Adrenal gland (tissue), 9 donors: ENCODE measurements at regions not wholly inside any gene's neighbourhood (a gene's known extent, or its start where the extent isn't known, plus 50 kb on each side); places are given as distances from the start of the nearest gene placed in this dataset.

Experiments used
- DNase-seq, 7 donors: peaks; one replicate each; pipeline ENCODE4 v3.0.0-alpha.2; 2019 to 2020
- H3K27ac ChIP-seq, 5 donors: fragments of 200-600 bp; sonication (generic) in 4 of 5; 1 replicate in 3 of 5; 2 replicates in 2 of 5; pipeline versions ENCODE4 v1.5.1 to v1.8.0; 2016 to 2020; ENCODE audit warnings: mild to moderate bottlenecking in 1 of 5
- H3K27me3 ChIP-seq: fragments of 200-600 bp; 2 replicates; pipeline ENCODE4 v1.8.0; 2021
- H3K36me3 ChIP-seq, 2 donors: fragments of 200-600 bp; replicated peaks in 1 of 2; 1 replicate in 1 of 2; 2 replicates in 1 of 2; pipeline versions ENCODE4 v1.5.1 to v1.8.0; 2018 to 2022
- H3K4me1 ChIP-seq, 2 donors: fragments of 200-600 bp; replicated peaks in 1 of 2; 1 replicate in 1 of 2; 2 replicates in 1 of 2; pipeline versions ENCODE4 v1.5.1 to v1.8.0; 2018 to 2021
- H3K4me3 ChIP-seq, 4 donors: fragments of 200-600 bp; sonication (generic) in 3 of 4; one replicate each; pipeline ENCODE4 v1.5.1; 2016 to 2018
- H3K9me3 ChIP-seq, 3 donors: fragments of 200-600 bp; sonication (generic) in 1 of 3; replicated peaks in 1 of 3; 1 replicate in 2 of 3; 2 replicates in 1 of 3; pipeline versions ENCODE4 v1.5.1 to v1.8.0; 2016 to 2021
- POLR2A ChIP-seq, 2 donors: fragments of 450-650 bp; IDR thresholded peaks; one replicate each; pipeline ENCODE4 v1.6.1; 2017; ENCODE audit warnings: antibody characterized with exemption in 2 of 2, mild to moderate bottlenecking in 2 of 2, moderate library complexity in 1 of 2
- WGBS, 4 donors: extraction: QIAGEN DNeasy Blood & Tissue Kit in 2 of 4; methylation state at CpG; one replicate each; pipeline versions ENCODE4 v1.1.5 to v1.1.7; 2013 to 2017; 5-methylcytosine and 5-hydroxymethylcytosine counted together
- intact Hi-C, 2 donors: fragments of 100-400 bp; cut with DNase I; formaldehyde crosslinking; loops; one replicate each; pipeline versions ENCODE4 v1.14.1 to v1.15.0; 2022 to 2023
- TF ChIP-seq, protein P1 (sequence below), 6 experiments: fragments of 450-650 bp in 4 of 6; fragments of 200-600 bp in 2 of 6; sonication (generic) in 1 of 6; IDR thresholded peaks; 1 replicate in 5 of 6; 2 replicates in 1 of 6; pipeline versions ENCODE4 v1.5.1 to v1.8.0; 2016 to 2021; ENCODE audit warnings: antibody characterized with exemption in 6 of 6, mild to moderate bottlenecking in 2 of 6, moderate library complexity in 1 of 6
- donor health status: healthy with polysubstance abuse.
- donor health status: Bipolar disorder and iron deficiency.
- donor health status: DM: yes; HTN: yes; CAD: no.
- donor health status: DM: no; HTN: no; CAD: no.
- donor health status: DM: no; HTN: no; CAD: no.

DNA sequence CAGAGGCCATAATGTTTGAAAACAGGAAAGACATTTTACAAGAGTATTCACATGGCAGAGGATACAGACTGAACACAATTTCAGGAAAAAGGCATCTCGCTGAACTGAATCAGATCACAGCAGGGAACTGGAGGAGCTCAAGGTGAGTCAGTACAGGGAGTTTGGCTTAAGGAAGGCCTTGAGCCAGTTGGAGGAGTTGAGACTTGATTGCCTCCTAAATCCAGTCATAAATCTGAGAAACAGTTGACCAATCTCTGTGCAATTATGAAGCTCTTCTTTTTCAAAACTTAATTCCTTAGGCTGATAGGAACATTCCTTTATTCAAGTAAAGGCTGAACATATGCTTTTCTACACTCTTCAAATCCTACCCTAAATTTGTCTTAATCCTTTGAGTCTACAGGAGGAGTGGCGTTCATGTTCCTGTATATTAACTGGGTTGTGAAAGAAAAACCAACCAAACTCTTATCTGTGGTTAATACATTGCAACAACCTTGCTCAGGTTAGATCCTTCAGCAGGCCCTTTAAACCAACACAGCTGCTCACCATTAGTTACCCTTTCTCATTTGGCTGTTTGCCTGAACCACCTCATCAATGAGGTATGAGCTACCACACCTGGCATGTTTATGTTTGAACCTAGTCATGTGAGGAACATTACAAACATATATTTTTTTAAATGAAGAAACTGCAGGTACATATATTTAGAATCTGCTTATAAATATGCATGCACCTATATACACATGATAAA lies 404.1 kb upstream of the ATP11B start:
- Histone ChIP-seq H3K36me3 (no peaks in the 10 kb centered on the region), H3K27ac (no peak overlapping the region), H3K27me3 (no peaks in the 10 kb centered on the region), H3K9me3 (no peaks in the 10 kb centered on the region), H3K4me1 (no peaks in the 10 kb centered on the region), H3K4me3 (no peak overlapping the region)
- intact Hi-C loops = no loop called here
- TF ChIP-seq, protein P1, sequence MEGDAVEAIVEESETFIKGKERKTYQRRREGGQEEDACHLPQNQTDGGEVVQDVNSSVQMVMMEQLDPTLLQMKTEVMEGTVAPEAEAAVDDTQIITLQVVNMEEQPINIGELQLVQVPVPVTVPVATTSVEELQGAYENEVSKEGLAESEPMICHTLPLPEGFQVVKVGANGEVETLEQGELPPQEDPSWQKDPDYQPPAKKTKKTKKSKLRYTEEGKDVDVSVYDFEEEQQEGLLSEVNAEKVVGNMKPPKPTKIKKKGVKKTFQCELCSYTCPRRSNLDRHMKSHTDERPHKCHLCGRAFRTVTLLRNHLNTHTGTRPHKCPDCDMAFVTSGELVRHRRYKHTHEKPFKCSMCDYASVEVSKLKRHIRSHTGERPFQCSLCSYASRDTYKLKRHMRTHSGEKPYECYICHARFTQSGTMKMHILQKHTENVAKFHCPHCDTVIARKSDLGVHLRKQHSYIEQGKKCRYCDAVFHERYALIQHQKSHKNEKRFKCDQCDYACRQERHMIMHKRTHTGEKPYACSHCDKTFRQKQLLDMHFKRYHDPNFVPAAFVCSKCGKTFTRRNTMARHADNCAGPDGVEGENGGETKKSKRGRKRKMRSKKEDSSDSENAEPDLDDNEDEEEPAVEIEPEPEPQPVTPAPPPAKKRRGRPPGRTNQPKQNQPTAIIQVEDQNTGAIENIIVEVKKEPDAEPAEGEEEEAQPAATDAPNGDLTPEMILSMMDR (IDR thresholded peaks at IDR 0.05) = no peak
- no peak for TF ChIP-seq POLR2A (IDR thresholded peaks at IDR 0.05)
- 79 to 85% (median 82%) methylated on average over 2 of the region's 2 CpGs for WGBS, 4 donors
- DNase-seq = no peak

DNA sequence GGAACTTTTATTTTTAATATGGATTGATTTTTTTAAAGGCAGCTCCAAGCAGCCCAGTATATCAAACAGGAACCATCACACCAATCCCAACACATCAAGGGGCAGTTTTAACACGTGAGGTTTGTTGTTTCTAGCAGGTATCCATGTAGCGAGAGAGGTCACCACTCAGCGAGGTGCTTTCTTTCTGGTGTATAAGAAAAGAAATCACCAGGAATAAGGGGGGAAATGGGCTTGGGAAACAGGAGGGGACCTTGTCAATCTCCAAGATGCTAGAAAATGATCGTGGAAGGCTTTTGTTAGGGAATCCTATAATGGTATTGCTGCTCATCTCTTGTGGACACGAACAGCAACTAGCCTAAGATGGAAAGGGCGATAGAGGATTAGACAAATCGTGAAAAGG lies 402.9 kb upstream of the ATP11B start:
- Histone ChIP-seq H3K9me3 (no peaks in the 10 kb centered on the region), H3K27me3 (no peaks in the 10 kb centered on the region), H3K36me3 (no peaks in the 10 kb centered on the region), H3K4me1 (no peaks in the 10 kb centered on the region), H3K27ac (no peak overlapping the region), H3K4me3 (no peak overlapping the region)
- TF ChIP-seq, protein P1 (IDR thresholded peaks at IDR 0.05) = no peak
- TF ChIP-seq POLR2A (IDR thresholded peaks at IDR 0.05) = no peak
- 70 to 79% (median 73%) methylated on average over 7 of the region's 7 CpGs for WGBS, 4 donors
- DNase-seq = no peak
- intact Hi-C loops = no loop called here

DNA sequence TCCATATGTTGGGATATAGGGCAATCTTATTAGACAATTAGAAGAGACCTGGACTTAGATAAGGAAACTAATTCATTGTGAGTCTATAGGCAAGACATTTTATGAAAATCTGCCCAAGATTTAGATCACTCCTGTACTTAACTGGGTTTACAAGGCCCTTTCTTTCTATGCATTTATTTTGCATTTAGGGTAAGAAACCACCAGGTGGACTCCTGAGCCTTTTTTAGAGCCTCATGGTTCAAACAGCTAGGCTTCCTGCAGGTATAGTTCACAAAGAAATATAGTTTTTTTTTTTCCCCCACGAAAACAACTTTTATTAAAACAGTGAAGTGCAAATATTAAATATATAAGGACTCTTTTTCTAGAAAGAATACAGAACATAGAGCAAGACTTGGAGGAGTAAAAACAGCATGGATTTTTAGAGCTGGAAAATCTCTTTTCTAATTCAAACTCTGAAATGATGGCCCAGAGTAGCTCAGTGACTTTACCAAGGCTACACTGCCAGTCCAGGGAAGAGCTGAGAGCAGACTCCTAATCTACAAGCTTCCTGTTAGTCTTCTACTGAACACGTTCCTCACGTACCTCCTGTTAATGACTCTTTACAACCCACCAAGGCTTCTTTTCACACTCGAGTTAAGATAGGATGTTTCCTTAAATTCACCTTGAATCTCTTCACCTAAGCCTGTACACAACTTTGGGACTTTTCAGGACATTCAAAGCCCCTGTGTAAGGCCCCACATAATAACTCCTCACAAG lies 400.9 kb upstream of the ATP11B start:
- no peaks in the 10 kb centered on the region for H3K27me3 ChIP-seq
- intact Hi-C loops = no loop called here
- 43 to 54% (median 46%) methylated on average over 4 of the region's 4 CpGs for WGBS, 4 donors
- no peaks in the 10 kb centered on the region for H3K36me3 ChIP-seq
- DNase-seq = no peak
- TF ChIP-seq, protein P1 (IDR thresholded peaks at IDR 0.05) = no peak
- no peak overlapping the region for H3K27ac ChIP-seq
- H3K4me3 ChIP-seq = no peak overlapping the region
- H3K4me1 ChIP-seq = no peaks in the 10 kb centered on the region
- no peaks in the 10 kb centered on the region for H3K9me3 ChIP-seq

DNA sequence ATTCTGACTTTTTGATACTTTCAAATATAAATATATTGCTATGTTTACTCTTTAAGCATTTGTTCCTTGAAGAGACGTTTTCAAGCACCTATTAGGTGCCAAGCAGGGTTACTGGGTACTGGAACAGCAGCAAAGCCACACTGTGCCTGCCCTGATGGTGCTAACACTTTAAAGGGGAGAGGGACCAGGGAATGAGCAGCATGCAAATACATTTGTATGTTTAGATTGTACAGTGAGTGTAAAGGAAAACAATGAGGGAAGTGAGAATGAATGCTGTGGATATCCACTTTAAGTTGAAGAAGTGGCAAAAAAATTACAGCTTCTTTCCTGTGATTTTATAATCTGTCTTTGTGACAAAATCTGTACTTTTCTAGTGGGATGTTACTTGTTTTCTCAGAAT lies 400.2 kb upstream of the ATP11B start:
- H3K36me3 ChIP-seq = no peaks in the 10 kb centered on the region
- no peak overlapping the region for H3K27ac ChIP-seq
- no peaks in the 10 kb centered on the region for H3K9me3 ChIP-seq
- no peak for DNase-seq
- no peaks in the 10 kb centered on the region for H3K27me3 ChIP-seq
- no peaks in the 10 kb centered on the region for H3K4me1 ChIP-seq
- 15 to 33% (median 26%) methylated on average over 1 of the region's 1 CpG for WGBS, 4 donors
- no peak for TF ChIP-seq POLR2A (IDR thresholded peaks at IDR 0.05)
- TF ChIP-seq, protein P1 (IDR thresholded peaks at IDR 0.05) = no peak
- intact Hi-C loops = no loop called here
- H3K4me3 ChIP-seq = no peak overlapping the region
